22Rv1 (cell line): ENCODE measurements at regions not wholly inside any gene's neighbourhood (a gene's known extent, or its start where the extent isn't known, plus 50 kb on each side); places are given as distances from the start of the nearest gene placed in this dataset.

Source experiments
- CTCF ChIP-seq: fragments of 450-650 bp; IDR thresholded peaks from 2 replicates; pipeline ENCODE4 v1.5.1; 2017; ENCODE audit warnings: mild to moderate bottlenecking
- ZFX ChIP-seq: fragments of 450-650 bp; IDR thresholded peaks from 2 replicates; pipeline ENCODE4 v1.6.1; 2017; ENCODE audit warnings: antibody characterized with exemption, borderline replicate concordance

GRCh38 chr9:26597542-26598149 is 295.0 kb downstream of the CAAP1 start:
- TF ChIP-seq CTCF = no peak
- TF ChIP-seq ZFX = no peak
